HepG2 (cell line): ENCODE measurements at regions not wholly inside any gene's neighbourhood (a gene's known extent, or its start where the extent isn't known, plus 50 kb on each side); places are given as distances from the start of the nearest gene placed in this dataset.
A peak's percentile ranks its signal among the peaks of the same experiment; 100 is the strongest.
"Not testable (repeated sequence)": the region's sequence is repeated elsewhere in the genome, so short reads cannot be mapped to it uniquely, and the experiment has no call there.

ENCODE experiments used
- ATAC-seq: fragments of 200-7000 bp; cut with Tn5 transposase; 3 replicates; pipeline ENCODE4 v1.9.1; 2020; ENCODE audit warnings: mild to moderate bottlenecking, moderate library complexity
- BruUV-seq: library from RNA; stranded (reverse); fragments of 400-500 nt; replicated peaks from 2 replicates; lab custom pipeline; 2021; lab: Mats Ljungman, UMichigan
- CTCF ChIA-PET: fragments of 300-600 bp; formaldehyde crosslinking; extraction: SDS; loops from one replicate; lab custom pipeline; 2021; ENCODE audit warnings: low total read pairs, inconsistent platforms, low intra/inter-chr PET ratio; lab: Yijun Ruan, JAX
- POLR2A ChIA-PET: fragments of 350-600 bp; sonication (Branson Sonifier 250); formaldehyde crosslinking; loops from one replicate; lab custom pipeline; 2020; ENCODE audit warnings: antibody characterized with exemption, inconsistent platforms; lab: Yijun Ruan, JAX
- DNase-seq: peaks from one replicate; pipeline ENCODE4 v3.0.0-alpha.2; 2015; ENCODE audit warnings: low spot score
- FAIRE-seq: peaks from 3 replicates; lab custom pipeline; 2011; peaks lifted over from hg19 to GRCh38; lab: Jason Lieb, UNC
- H2AFZ ChIP-seq: one replicate; pipeline ENCODE4 v1.6.1; 2011; ENCODE audit warnings: low read length, inconsistent platforms
- H3K27ac ChIP-seq: fragments of 300-600 bp; 3 replicates; pipeline ENCODE4 v1.8.0; 2011; ENCODE audit warnings: mixed run types, mild to moderate bottlenecking, mixed read lengths, low read length, inconsistent platforms; ENCODE audit not compliant: insufficient read depth; ENCODE audit errors: extremely low read length
- H3K27me3 ChIP-seq, 2 experiments: fragments of 200-600 bp in 1 of 2; 2 replicates in 1 of 2; 3 replicates in 1 of 2; pipeline versions ENCODE4 v1.6.0 to v1.8.0; 2011; ENCODE audit warnings: low read length in 2 of 2, mild to moderate bottlenecking in 2 of 2, moderate library complexity in 2 of 2, inconsistent platforms in 1 of 2; ENCODE audit not compliant: insufficient read depth in 2 of 2, control insufficient read depth in 1 of 2
- H3K36me3 ChIP-seq, 2 experiments: fragments of 200-600 bp in 1 of 2; replicated peaks in 1 of 2; 2 replicates in 1 of 2; 3 replicates in 1 of 2; pipeline versions ENCODE4 v1.5.1 to v1.8.0; 2011; ENCODE audit warnings: low read length in 2 of 2, inconsistent platforms in 1 of 2; ENCODE audit not compliant: insufficient read depth in 2 of 2, control insufficient read depth in 1 of 2
- H3K4me1 ChIP-seq: 2 replicates; pipeline ENCODE4 v1.5.1; 2012; ENCODE audit warnings: low read length, inconsistent platforms; ENCODE audit not compliant: insufficient read depth
- H3K4me2 ChIP-seq: 2 replicates; pipeline ENCODE4 v1.6.0; 2011; ENCODE audit warnings: low read depth, low read length, inconsistent platforms
- H3K4me3 ChIP-seq, 3 experiments: fragments of 200-600 bp in 1 of 3; sonication (generic), shearing (Covaris generic) in 1 of 3; replicated peaks in 1 of 3; 2 replicates each; pipeline ENCODE4 v1.5.1; 2011 to 2016; ENCODE audit warnings: low read length in 3 of 3, inconsistent platforms in 2 of 3, low read depth in 2 of 3, mild to moderate bottlenecking in 2 of 3, control low read depth in 1 of 3, mixed read lengths in 1 of 3; ENCODE audit not compliant: insufficient read depth in 1 of 3
- H3K79me2 ChIP-seq: one replicate; pipeline ENCODE4 v1.6.1; 2011; ENCODE audit warnings: low read length, inconsistent platforms; ENCODE audit not compliant: insufficient read depth
- H3K9ac ChIP-seq: 2 replicates; pipeline ENCODE4 v1.6.0; 2011; ENCODE audit warnings: mild to moderate bottlenecking, low read depth, low read length, inconsistent platforms; ENCODE audit not compliant: insufficient read depth
- H3K9me3 ChIP-seq: 2 replicates; pipeline ENCODE4 v1.5.1; 2012; ENCODE audit warnings: mild to moderate bottlenecking, low read length
- H4K20me1 ChIP-seq: 2 replicates; pipeline ENCODE4 v1.6.0; 2011; ENCODE audit warnings: inconsistent platforms, mild to moderate bottlenecking, low read length, moderate library complexity; ENCODE audit not compliant: insufficient read depth
- KDM1A ChIP-seq: IDR thresholded peaks from 2 replicates; pipeline ENCODE4 v1.6.1; 2016; ENCODE audit warnings: missing compliant biosample characterization
- MEF2D ChIP-seq: sonication (generic); formaldehyde crosslinking; IDR thresholded peaks from 2 replicates; pipeline ENCODE4 v1.5.1; 2020; ENCODE audit warnings: mild to moderate bottlenecking, missing genetic modification reagents
- TEAD3 ChIP-seq: optimal IDR thresholded peaks from 2 replicates; pipeline ENCODE3; 2016; ENCODE audit warnings: borderline replicate concordance
- ZMYM3 ChIP-seq: sonication (generic); formaldehyde crosslinking; IDR thresholded peaks from 2 replicates; pipeline ENCODE4 v1.5.1; 2020; ENCODE audit warnings: mild to moderate bottlenecking, missing genetic modification reagents
- ZNF761 ChIP-seq: sonication (generic); formaldehyde crosslinking; conservative IDR thresholded peaks from 2 replicates; pipeline ENCODE4 v1.4.0; 2020; ENCODE audit warnings: mild to moderate bottlenecking, missing genetic modification reagents
- ZNF780A ChIP-seq: sonication (generic); formaldehyde crosslinking; IDR thresholded peaks from 2 replicates; pipeline ENCODE4 v1.8.0; 2022; ENCODE audit warnings: mild to moderate bottlenecking, missing genetic modification reagents, moderate library complexity
- WGBS: methylation state at CpG from one replicate; pipeline ENCODE4 v1.1.6; 2017; ENCODE audit warnings: low lambda C conversion rate; 5-methylcytosine and 5-hydroxymethylcytosine counted together
- in situ Hi-C: cut with HindIII; loops from 2 replicates; pipeline ENCODE4 v1.10.0; 2017; ENCODE audit warnings: low pct_unique_long_range_greater_than_20kb; ENCODE audit not compliant: extremely low pct_ligation_motif_present
- intact Hi-C: fragments of 100-400 bp; cut with micrococcal nuclease; formaldehyde crosslinking; loops from one replicate; pipeline ENCODE4 v1.10.0; 2022; ENCODE audit not compliant: unreplicated experiment
- TF ChIP-seq, protein P1 (sequence below): sonication (generic); formaldehyde crosslinking; IDR thresholded peaks from 2 replicates; pipeline ENCODE4 v1.5.0; 2020; ENCODE audit warnings: mild to moderate bottlenecking, missing genetic modification reagents

GRCh38 chr6:167239470-167239869 is 51.6 kb upstream of the UNC93A start:
- H3K4me2 ChIP-seq, result peak overlapping the region; percentile 90
- H3K79me2 ChIP-seq, DNase-seq, H2AFZ ChIP-seq, CTCF ChIA-PET, H3K27me3 ChIP-seq, FAIRE-seq, H3K36me3 ChIP-seq, H3K9me3 ChIP-seq, ATAC-seq, H4K20me1 ChIP-seq, BruUV-seq: not testable (repeated sequence)
- TF ChIP-seq KDM1A (CRISPR knock-in tag) (peak; percentile 79), MEF2D (CRISPR knock-in tag) (peak; percentile 12; the same call in 1 of the 2 replicates), ZMYM3 (peak; percentile 24; the same call in 1 of the 2 replicates), ZNF761 (CRISPR knock-in tag) (0 out of 2 replicates have a peak, but pooled peaks have one; percentile 9), ZNF780A (CRISPR knock-in tag) (0 out of 2 replicates have a peak, but pooled peaks have one; percentile 44), TEAD3 (peak; percentile 40)
- TF ChIP-seq, protein P1, sequence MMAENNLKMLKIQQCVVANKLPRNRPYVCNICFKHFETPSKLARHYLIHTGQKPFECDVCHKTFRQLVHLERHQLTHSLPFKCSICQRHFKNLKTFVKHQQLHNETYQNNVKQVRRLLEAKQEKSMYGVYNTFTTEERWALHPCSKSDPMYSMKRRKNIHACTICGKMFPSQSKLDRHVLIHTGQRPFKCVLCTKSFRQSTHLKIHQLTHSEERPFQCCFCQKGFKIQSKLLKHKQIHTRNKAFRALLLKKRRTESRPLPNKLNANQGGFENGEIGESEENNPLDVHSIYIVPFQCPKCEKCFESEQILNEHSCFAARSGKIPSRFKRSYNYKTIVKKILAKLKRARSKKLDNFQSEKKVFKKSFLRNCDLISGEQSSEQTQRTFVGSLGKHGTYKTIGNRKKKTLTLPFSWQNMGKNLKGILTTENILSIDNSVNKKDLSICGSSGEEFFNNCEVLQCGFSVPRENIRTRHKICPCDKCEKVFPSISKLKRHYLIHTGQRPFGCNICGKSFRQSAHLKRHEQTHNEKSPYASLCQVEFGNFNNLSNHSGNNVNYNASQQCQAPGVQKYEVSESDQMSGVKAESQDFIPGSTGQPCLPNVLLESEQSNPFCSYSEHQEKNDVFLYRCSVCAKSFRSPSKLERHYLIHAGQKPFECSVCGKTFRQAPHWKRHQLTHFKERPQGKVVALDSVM (CRISPR knock-in tag), result peak; percentile 98
- intact Hi-C loops, result loop anchor here (2.0 kb wide), 1 partner anchor 15 kb away; no protein-coding TSS in a partner anchor
- POLR2A ChIA-PET, result interaction anchor here (1.2 to 3.2 kb wide), 4 partner anchors 10 to 30 kb away, joined by 3 to 19 read pairs (median 14); no protein-coding TSS in a partner anchor
- in situ Hi-C loops, result loop anchor here (5.0 kb wide), 1 partner anchor 33 kb away; no protein-coding TSS in a partner anchor
- 33% methylated on average over 2 of the region's 2 CpGs for WGBS
- peak overlapping the region; percentile 67 for H3K27ac ChIP-seq
- peak overlapping the region; percentile 54 for H3K9ac ChIP-seq
- peaks cover 88% of the 10 kb centered on the region for H3K4me1 ChIP-seq
- H3K4me3 ChIP-seq, result 0 out of 6 replicates have a peak overlapping the region, but pooled peaks of 1 of the 3 experiments have one; percentile 53
